SKM-1 treated with dmso at 0.1 percent for 144 hours (cell line): ENCODE measurements at regions not wholly inside any gene's neighbourhood (a gene's known extent, or its start where the extent isn't known, plus 50 kb on each side); places are given as distances from the start of the nearest gene placed in this dataset.
A peak's percentile ranks its signal among the peaks of the same experiment; 100 is the strongest.
"Not testable (repeated sequence)": the region's sequence is repeated elsewhere in the genome, so short reads cannot be mapped to it uniquely, and the experiment has no call there.

Experiments used
- DNase-seq: peaks from one replicate; lab custom pipeline; 2025; ENCODE audit not compliant: unreplicated experiment; lab: John Stamatoyannopoulos, UW

GRCh38 chr3:153266619-153267018, 104.6 kb downstream of the RAP2B start:
- DNase-seq: no peak

DNA sequence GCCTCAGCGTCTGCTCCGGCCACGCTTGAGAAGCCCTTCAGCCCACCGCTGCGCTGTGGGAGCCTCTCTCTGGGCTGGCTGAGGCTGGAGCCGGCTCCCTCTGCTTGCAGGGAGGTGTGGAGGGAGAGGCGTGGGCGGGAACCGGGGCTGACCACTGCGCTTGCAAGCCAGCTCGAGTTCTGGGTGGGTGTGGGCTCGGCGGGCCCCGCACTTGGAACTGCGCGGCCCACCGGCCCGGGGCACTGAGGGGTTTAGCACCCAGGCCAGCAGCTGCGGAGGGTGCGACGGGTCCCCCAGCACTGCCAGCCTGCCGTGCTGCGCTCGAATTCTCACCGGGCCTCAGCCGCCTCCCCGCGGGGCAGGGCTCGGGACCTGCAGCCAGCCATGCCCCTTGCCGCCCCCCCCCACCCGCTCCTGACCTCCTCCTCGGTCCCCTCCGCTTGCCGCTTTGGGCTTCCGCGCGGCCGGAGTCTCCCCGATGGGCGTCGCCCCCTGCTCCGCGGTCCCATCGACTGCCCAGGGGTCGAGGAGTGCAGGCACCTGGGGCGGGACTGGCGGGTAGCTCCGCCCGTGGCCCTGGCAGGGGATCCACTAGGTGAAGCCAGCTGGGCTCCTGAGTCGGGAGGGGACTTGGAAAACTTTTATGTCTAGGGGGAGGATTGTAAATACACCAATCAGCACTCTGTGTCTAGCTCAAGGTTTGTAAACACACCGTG, 106.7 kb downstream of the RAP2B start:
- no peak for DNase-seq

- DNase-seq: no peak
Measured at GRCh38 chr3:153269730-153270129, 107.7 kb downstream of the RAP2B start.

DNA sequence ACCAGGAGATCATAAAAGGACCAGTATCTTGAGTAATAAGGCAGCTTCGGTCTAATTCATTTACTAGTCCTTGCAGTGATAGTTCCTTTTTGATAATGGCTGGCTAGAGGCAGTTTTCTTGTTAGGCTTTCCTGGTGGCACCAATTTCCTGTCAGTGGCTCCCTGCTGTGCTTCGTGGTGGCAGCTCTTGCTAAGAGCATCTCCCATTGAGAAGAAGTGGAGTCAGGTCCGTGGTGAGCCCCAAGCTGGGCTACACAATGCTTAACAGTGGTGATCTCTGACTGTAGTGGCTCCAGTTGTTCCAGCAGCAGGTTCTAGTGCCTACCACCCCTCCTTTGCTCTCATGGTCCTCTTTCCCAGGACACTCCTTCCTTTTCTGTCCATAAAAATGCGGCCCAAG, 111.2 kb downstream of the RAP2B start:
- no peak for DNase-seq

DNA sequence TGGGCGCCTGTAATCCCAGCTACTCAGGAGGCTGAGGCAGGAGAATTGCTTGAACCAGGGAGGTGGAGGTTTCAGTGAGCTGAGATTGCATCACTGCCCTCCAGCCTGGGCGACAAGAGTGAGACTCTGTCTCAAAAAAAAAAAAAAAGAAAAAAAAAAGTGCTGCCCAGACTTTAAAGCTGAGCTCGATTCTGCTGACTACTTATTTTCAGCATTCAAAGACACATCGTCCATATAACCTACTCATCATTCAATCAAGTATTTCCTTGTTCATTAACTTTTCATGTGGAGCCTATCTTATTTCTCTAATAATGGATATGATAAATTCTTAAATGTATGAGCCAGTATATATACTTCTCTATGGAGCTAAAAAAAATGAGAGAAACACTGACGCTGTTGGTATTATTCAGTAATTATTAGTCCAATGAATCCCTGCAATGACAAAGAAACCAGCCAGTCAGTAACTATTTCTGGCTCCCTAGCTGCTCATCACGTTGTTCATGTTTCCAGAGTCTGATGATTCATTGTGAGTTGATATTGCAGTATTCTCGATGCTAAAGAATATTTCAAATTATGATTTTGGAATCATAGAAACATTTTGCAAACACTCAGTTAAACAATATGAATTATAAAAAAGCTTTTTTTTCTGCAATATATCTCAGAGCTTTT, 111.9 kb downstream of the RAP2B start:
- DNase-seq: no peak

GRCh38 chr3:153274561-153274960, 112.5 kb downstream of the RAP2B start:
- DNase-seq: no peak

- no peak for DNase-seq
Measured at GRCh38 chr3:153275514-153275913, 113.5 kb downstream of the RAP2B start.

GRCh38 chr3:153277029-153277428, 115.0 kb downstream of the RAP2B start:
- DNase-seq: no peak

- DNase-seq: not testable (repeated sequence)
Measured at GRCh38 chr3:153281236-153281997, 119.4 kb downstream of the RAP2B start.

DNA sequence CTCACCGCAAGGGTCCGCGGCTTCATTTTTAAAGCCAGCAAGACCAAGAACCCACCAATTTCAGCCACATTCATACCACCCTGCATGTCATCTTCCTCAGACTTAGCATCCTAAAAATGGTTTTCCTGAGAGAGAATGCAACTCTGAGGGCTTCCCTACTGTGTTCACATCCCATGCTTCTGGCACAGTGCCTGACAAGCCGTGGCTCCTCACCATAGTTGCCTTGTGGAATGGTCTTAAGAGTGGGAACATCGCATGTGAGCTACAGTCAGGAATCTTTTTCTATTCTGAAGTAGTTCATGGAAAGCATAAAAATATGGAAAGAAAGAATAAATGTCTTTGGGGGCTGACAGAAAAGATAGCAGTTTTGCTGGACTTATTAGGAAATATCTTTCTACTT, 120.3 kb downstream of the RAP2B start:
- no peak for DNase-seq

DNA sequence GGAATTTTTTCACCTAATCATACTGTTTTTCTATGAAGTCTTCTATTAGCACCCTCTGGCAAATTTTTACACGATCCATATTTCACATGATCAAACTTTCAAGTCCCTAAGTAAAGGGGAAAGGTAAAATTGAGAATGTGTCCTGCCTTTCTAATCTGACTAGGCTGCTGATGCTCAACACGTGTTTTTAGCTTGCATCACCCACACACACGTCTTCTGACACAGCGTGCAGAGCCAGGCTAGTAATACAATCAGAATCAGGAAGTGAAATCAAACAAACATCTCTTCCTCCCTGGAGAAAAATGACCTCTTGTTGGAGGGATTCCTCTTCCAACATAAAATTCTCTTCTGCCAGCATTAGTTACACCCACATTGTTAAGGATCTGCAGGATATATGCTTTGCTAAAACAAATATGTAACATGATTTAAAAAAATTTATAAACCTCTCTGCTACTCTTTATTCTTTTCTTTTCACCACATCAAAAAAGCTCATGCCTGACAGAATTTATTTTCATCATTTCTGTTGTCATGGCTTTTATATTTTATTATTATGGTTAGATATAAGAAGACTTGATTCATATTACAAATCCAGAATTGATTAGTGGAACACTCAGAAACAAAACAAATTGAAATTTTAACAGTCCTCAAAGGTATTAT, 122.4 kb downstream of the RAP2B start:
- peak; percentile 72 for DNase-seq

DNA sequence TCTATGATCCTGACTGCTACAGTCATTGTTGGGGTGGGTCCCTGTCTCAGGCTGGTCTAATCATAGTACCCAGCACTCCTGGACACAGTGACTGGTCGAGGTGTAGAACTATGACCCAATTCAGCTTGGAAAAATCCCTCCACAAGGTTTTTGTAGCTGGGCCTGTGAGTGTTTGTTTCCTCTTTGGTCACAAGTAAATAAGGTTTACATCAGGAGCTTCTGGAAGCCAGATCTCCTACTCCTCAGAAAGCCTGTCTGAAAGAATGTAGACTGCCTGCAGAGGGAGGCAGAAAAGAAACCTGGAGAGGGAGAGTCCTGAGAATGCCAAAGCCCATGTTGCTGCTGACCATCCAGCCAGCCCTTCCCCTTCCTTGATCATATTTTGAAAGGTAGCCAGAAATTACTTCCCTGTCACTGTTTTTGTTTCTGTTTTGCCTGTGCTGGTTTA, 123.2 kb downstream of the RAP2B start:
- DNase-seq: no peak

- DNase-seq: no peak
Measured at GRCh38 chr3:153285982-153286381, 124.0 kb downstream of the RAP2B start.

DNA sequence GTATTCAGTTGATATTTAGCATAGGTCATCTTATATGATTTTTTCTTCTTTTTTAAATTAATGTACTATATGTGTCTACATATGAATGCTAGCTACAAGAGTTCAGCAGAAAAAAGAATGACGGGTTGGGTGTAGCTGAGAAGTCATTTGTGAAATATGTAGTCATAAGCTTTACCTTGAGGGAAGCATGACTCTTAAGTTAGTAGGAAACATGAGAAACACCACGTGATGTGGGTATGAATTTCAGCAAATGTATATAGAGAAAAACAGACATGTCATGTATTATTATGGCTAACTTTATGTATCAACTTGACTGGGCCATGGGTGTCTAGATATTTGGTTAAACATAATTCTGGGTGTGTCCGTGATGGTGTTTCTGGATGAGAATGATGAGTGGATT, 125.0 kb downstream of the RAP2B start:
- DNase-seq: no peak

- peak; percentile 56 for DNase-seq
Measured at GRCh38 chr3:153289334-153289808, 127.3 kb downstream of the RAP2B start.

- no peak for DNase-seq
Measured at GRCh38 chr3:153290268-153291015, 128.4 kb downstream of the RAP2B start.

GRCh38 chr3:153291059-153291685, 129.1 kb downstream of the RAP2B start:
- DNase-seq: peak; percentile 79

GRCh38 chr3:153293265-153293664, 131.2 kb downstream of the RAP2B start:
- peak; percentile 34 for DNase-seq

GRCh38 chr3:153295901-153296300, 133.9 kb downstream of the RAP2B start:
- DNase-seq: no peak

DNA sequence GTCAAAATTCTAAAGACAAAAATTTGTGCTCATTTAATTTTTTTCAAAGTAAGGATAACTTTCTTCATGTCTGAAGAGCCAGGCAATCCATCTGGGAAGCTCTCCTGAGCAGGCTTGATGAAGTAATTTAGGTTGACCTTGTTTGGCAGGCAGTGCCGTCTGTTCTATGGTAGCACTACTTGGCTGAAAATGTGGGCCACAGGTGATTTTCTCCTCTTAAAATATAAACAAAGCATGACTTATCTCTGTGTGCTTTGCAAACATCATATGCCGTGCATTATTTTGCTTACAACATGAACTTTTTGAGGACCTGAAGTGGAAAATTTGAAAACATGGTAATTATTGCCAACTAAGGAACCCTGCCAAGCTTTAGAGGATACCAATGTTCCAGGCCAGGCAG, 143.2 kb downstream of the RAP2B start:
- no peak for DNase-seq
